ENCODE measurements at regions not wholly inside any gene's neighbourhood (a gene's known extent, or its start where the extent isn't known, plus 50 kb on each side); places are given as distances from the start of the nearest gene placed in this dataset.

GRCh38 chr16:51773071-51773890, 622.2 kb upstream of the SALL1 start:
- TF ChIP-seq EZH2 (IDR thresholded peaks at IDR 0.05; ENCODE audit: low read depth, unreplicated experiment) (no peak), POLR2AphosphoS5 (IDR thresholded peaks at IDR 0.05; ENCODE audit: low read depth) (no peak), CTCF (conservative IDR thresholded peaks at IDR 0.05; ENCODE audit: low read depth in 2 of 2) (no peak), ZNF331 (CRISPR knock-in tag; IDR thresholded peaks at IDR 0.05; ENCODE audit: low read depth) (no peak), REST (IDR thresholded peaks at IDR 0.05; ENCODE audit: unreplicated experiment) (no peak), ZNF462 (CRISPR knock-in tag; IDR thresholded peaks at IDR 0.05) (no peak)
